ENCODE measurements at regions not wholly inside any gene's neighbourhood (a gene's known extent, or its start where the extent isn't known, plus 50 kb on each side); places are given as distances from the start of the nearest gene placed in this dataset.

DNA sequence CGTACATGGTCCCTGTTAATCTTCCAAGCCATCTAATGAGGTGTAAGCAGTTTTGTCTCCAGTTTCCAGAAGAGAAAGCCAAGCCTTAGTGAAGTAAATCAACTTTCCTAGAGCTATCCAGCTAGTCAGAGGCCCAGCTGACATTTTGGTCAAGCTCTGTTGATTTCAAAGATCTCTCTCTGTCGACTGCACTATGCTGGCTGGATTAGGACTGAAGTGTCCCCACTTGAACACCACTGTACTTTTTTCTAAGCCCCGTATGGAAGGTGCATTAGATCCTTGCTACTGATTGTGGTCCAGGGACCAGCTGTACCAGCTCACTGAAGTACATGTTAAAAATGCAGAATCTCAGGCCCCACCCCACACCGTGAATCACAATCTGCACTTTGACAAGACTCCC is 176.5 kb upstream of the NAV2 start:
- Histone ChIP-seq H3K4me1 (ENCODE audit: control insufficient read depth, insufficient read depth, low read length, poor library complexity, severe bottlenecking) (no peaks in the 10 kb centered on the region), H3K27me3 (replicated peaks; ENCODE audit: control insufficient read depth, insufficient read depth, low read length, poor library complexity, severe bottlenecking) (no peaks in the 10 kb centered on the region), H3K36me3 (ENCODE audit: control insufficient read depth, insufficient read depth, low read length) (no peaks in the 10 kb centered on the region), H3K4me3 (ENCODE audit: insufficient read depth, low read depth, low read length, poor library complexity, severe bottlenecking) (no peak overlapping the region), H3K27ac (ENCODE audit: insufficient read depth, low read length, poor library complexity, severe bottlenecking) (no peak overlapping the region), H3K9me3 (ENCODE audit: control insufficient read depth, low read length) (no peaks in the 10 kb centered on the region)
- DNase-seq, result no peak

DNA sequence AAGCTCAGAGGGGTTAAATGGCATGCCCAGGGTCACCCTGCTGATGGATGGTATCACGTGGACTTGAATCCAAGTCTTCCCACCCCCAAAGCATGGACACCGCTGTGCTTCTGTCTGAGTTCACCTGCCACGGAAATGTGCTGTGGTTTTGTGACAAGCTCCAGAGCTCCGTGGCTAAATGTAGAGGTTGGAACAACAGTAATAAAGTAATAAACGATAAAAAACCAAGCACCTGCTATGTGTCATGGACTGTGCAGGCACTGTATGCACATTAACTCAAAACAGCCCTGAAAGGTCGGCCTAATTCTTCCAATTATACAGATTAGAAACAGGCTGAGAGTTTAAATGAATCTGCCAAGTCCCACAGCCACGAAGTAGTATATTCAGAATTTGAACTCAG is 182.1 kb upstream of the NAV2 start:
- no peak for DNase-seq
- H3K4me1 ChIP-seq (ENCODE audit: control insufficient read depth, insufficient read depth, low read length, poor library complexity, severe bottlenecking), result no peaks in the 10 kb centered on the region
- no peak overlapping the region for H3K27ac ChIP-seq (ENCODE audit: insufficient read depth, low read length, poor library complexity, severe bottlenecking)
- no peak overlapping the region for H3K4me3 ChIP-seq (ENCODE audit: insufficient read depth, low read depth, low read length, poor library complexity, severe bottlenecking)
- no peaks in the 10 kb centered on the region for H3K9me3 ChIP-seq (ENCODE audit: control insufficient read depth, low read length)
- no peaks in the 10 kb centered on the region for H3K36me3 ChIP-seq (ENCODE audit: control insufficient read depth, insufficient read depth, low read length)
- H3K27me3 ChIP-seq (replicated peaks; ENCODE audit: control insufficient read depth, insufficient read depth, low read length, poor library complexity, severe bottlenecking), result no peaks in the 10 kb centered on the region

- no peaks in the 10 kb centered on the region for H3K36me3 ChIP-seq (ENCODE audit: control insufficient read depth, insufficient read depth, low read length)
- no peak for DNase-seq
- H3K9me3 ChIP-seq (ENCODE audit: control insufficient read depth, low read length), result no peaks in the 10 kb centered on the region
- no peak overlapping the region for H3K4me3 ChIP-seq (ENCODE audit: insufficient read depth, low read depth, low read length, poor library complexity, severe bottlenecking)
- H3K4me1 ChIP-seq (ENCODE audit: control insufficient read depth, insufficient read depth, low read length, poor library complexity, severe bottlenecking), result no peaks in the 10 kb centered on the region
- H3K27ac ChIP-seq (ENCODE audit: insufficient read depth, low read length, poor library complexity, severe bottlenecking), result no peak overlapping the region
- H3K27me3 ChIP-seq (replicated peaks; ENCODE audit: control insufficient read depth, insufficient read depth, low read length, poor library complexity, severe bottlenecking), result no peaks in the 10 kb centered on the region
These were observed 186.5 kb upstream of the NAV2 start for GRCh38 chr11:19526119-19526518.

GRCh38 chr11:19525714-19526113 is 186.9 kb upstream of the NAV2 start:
- Histone ChIP-seq H3K4me3 (ENCODE audit: insufficient read depth, low read depth, low read length, poor library complexity, severe bottlenecking) (no peak overlapping the region), H3K36me3 (ENCODE audit: control insufficient read depth, insufficient read depth, low read length) (no peaks in the 10 kb centered on the region), H3K27me3 (replicated peaks; ENCODE audit: control insufficient read depth, insufficient read depth, low read length, poor library complexity, severe bottlenecking) (no peaks in the 10 kb centered on the region), H3K4me1 (ENCODE audit: control insufficient read depth, insufficient read depth, low read length, poor library complexity, severe bottlenecking) (no peaks in the 10 kb centered on the region), H3K9me3 (ENCODE audit: control insufficient read depth, low read length) (no peaks in the 10 kb centered on the region), H3K27ac (ENCODE audit: insufficient read depth, low read length, poor library complexity, severe bottlenecking) (no peak overlapping the region)
- DNase-seq, result no peak

GRCh38 chr11:19525276-19525675 is 187.4 kb upstream of the NAV2 start:
- H3K27me3 ChIP-seq (replicated peaks; ENCODE audit: control insufficient read depth, insufficient read depth, low read length, poor library complexity, severe bottlenecking), result no peaks in the 10 kb centered on the region
- DNase-seq, result no peak
- H3K9me3 ChIP-seq (ENCODE audit: control insufficient read depth, low read length), result no peaks in the 10 kb centered on the region
- no peak overlapping the region for H3K4me3 ChIP-seq (ENCODE audit: insufficient read depth, low read depth, low read length, poor library complexity, severe bottlenecking)
- no peaks in the 10 kb centered on the region for H3K4me1 ChIP-seq (ENCODE audit: control insufficient read depth, insufficient read depth, low read length, poor library complexity, severe bottlenecking)
- H3K27ac ChIP-seq (ENCODE audit: insufficient read depth, low read length, poor library complexity, severe bottlenecking), result no peak overlapping the region
- H3K36me3 ChIP-seq (ENCODE audit: control insufficient read depth, insufficient read depth, low read length), result no peaks in the 10 kb centered on the region

DNA sequence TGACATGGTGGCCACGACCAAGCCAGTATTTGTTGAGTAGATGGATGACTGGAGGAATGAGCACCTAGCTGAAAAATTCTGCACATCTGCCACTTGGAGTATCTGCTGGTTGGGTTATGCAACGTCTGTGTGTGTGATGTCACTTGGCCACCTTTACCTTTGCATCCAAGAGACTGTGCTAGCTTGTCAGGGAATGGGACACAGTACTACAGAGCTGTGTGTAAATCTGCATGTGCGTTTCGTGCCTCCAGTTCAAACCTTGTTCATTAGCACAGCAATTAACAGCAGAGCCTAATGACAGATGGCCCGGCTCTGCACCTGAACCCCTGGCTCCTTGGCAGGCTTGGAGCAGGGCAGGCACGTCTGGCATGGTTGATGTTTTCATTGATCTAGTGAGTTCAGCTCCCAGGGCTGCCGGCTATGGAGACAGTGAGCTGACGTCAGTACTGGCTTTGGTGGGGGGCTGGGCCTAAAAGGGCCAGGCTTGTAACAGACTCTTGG is 188.4 kb upstream of the NAV2 start:
- no peaks in the 10 kb centered on the region for H3K4me1 ChIP-seq (ENCODE audit: control insufficient read depth, insufficient read depth, low read length, poor library complexity, severe bottlenecking)
- no peaks in the 10 kb centered on the region for H3K27me3 ChIP-seq (replicated peaks; ENCODE audit: control insufficient read depth, insufficient read depth, low read length, poor library complexity, severe bottlenecking)
- DNase-seq, result no peak
- H3K27ac ChIP-seq (ENCODE audit: insufficient read depth, low read length, poor library complexity, severe bottlenecking), result no peak overlapping the region
- H3K36me3 ChIP-seq (ENCODE audit: control insufficient read depth, insufficient read depth, low read length), result no peaks in the 10 kb centered on the region
- H3K4me3 ChIP-seq (ENCODE audit: insufficient read depth, low read depth, low read length, poor library complexity, severe bottlenecking), result no peak overlapping the region
- no peaks in the 10 kb centered on the region for H3K9me3 ChIP-seq (ENCODE audit: control insufficient read depth, low read length)

GRCh38 chr11:19520681-19521080 is 192.0 kb upstream of the NAV2 start:
- DNase-seq, result no peak
- no peaks in the 10 kb centered on the region for H3K9me3 ChIP-seq (ENCODE audit: control insufficient read depth, low read length)
- no peaks in the 10 kb centered on the region for H3K36me3 ChIP-seq (ENCODE audit: control insufficient read depth, insufficient read depth, low read length)
- H3K4me3 ChIP-seq (ENCODE audit: insufficient read depth, low read depth, low read length, poor library complexity, severe bottlenecking), result no peak overlapping the region
- no peak overlapping the region for H3K27ac ChIP-seq (ENCODE audit: insufficient read depth, low read length, poor library complexity, severe bottlenecking)
- no peaks in the 10 kb centered on the region for H3K4me1 ChIP-seq (ENCODE audit: control insufficient read depth, insufficient read depth, low read length, poor library complexity, severe bottlenecking)
- no peaks in the 10 kb centered on the region for H3K27me3 ChIP-seq (replicated peaks; ENCODE audit: control insufficient read depth, insufficient read depth, low read length, poor library complexity, severe bottlenecking)

- Histone ChIP-seq H3K27me3 (replicated peaks; ENCODE audit: control insufficient read depth, insufficient read depth, low read length, poor library complexity, severe bottlenecking) (no peaks in the 10 kb centered on the region), H3K36me3 (ENCODE audit: control insufficient read depth, insufficient read depth, low read length) (no peaks in the 10 kb centered on the region), H3K27ac (ENCODE audit: insufficient read depth, low read length, poor library complexity, severe bottlenecking) (no peak overlapping the region), H3K4me3 (ENCODE audit: insufficient read depth, low read depth, low read length, poor library complexity, severe bottlenecking) (no peak overlapping the region), H3K4me1 (ENCODE audit: control insufficient read depth, insufficient read depth, low read length, poor library complexity, severe bottlenecking) (no peaks in the 10 kb centered on the region), H3K9me3 (ENCODE audit: control insufficient read depth, low read length) (no peaks in the 10 kb centered on the region)
- no peak for DNase-seq
These were observed 192.6 kb upstream of the NAV2 start for GRCh38 chr11:19519912-19520641.

DNA sequence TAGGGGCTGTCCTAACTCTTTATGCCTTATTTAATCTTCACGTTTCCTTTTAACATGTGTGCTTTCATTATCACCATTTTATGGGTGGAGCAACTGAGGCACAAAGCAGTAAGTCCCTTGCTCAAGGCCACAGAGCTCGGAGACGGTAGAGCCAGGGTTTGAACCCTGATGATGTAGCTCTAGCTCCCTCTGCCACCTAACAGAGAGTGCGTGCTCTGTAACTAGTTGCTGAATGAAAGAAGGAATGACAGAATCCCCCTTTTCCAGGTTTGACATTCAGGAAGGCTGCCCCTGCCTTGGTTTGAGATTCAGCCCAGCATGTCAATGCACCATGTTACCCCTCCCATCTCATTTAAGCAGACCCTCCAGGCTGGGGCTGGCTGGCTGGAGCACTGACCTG is 193.3 kb upstream of the NAV2 start:
- DNase-seq, result no peak
- H3K36me3 ChIP-seq (ENCODE audit: control insufficient read depth, insufficient read depth, low read length), result no peaks in the 10 kb centered on the region
- H3K4me1 ChIP-seq (ENCODE audit: control insufficient read depth, insufficient read depth, low read length, poor library complexity, severe bottlenecking), result no peaks in the 10 kb centered on the region
- no peaks in the 10 kb centered on the region for H3K27me3 ChIP-seq (replicated peaks; ENCODE audit: control insufficient read depth, insufficient read depth, low read length, poor library complexity, severe bottlenecking)
- no peaks in the 10 kb centered on the region for H3K9me3 ChIP-seq (ENCODE audit: control insufficient read depth, low read length)
- H3K4me3 ChIP-seq (ENCODE audit: insufficient read depth, low read depth, low read length, poor library complexity, severe bottlenecking), result no peak overlapping the region
- no peak overlapping the region for H3K27ac ChIP-seq (ENCODE audit: insufficient read depth, low read length, poor library complexity, severe bottlenecking)

GRCh38 chr11:19513253-19513652 is 199.4 kb upstream of the NAV2 start:
- H3K4me1 ChIP-seq (ENCODE audit: control insufficient read depth, insufficient read depth, low read length, poor library complexity, severe bottlenecking), result no peaks in the 10 kb centered on the region
- H3K9me3 ChIP-seq (ENCODE audit: control insufficient read depth, low read length), result no peaks in the 10 kb centered on the region
- H3K27ac ChIP-seq (ENCODE audit: insufficient read depth, low read length, poor library complexity, severe bottlenecking), result no peak overlapping the region
- H3K4me3 ChIP-seq (ENCODE audit: insufficient read depth, low read depth, low read length, poor library complexity, severe bottlenecking), result no peak overlapping the region
- no peaks in the 10 kb centered on the region for H3K27me3 ChIP-seq (replicated peaks; ENCODE audit: control insufficient read depth, insufficient read depth, low read length, poor library complexity, severe bottlenecking)
- no peak for DNase-seq
- H3K36me3 ChIP-seq (ENCODE audit: control insufficient read depth, insufficient read depth, low read length), result no peaks in the 10 kb centered on the region
